ENCODE measurements at regions not wholly inside any gene's neighbourhood (a gene's known extent, or its start where the extent isn't known, plus 50 kb on each side); places are given as distances from the start of the nearest gene placed in this dataset.
"Not testable (repeated sequence)": the region's sequence is repeated elsewhere in the genome, so short reads cannot be mapped to it uniquely, and the experiment has no call there.

- intact Hi-C loops (cut with DNase I; ENCODE audit: low total_unique reads); H3K27ac ChIP-seq; DNase-seq; H3K36me3 ChIP-seq; H3K27me3 ChIP-seq; H3K4me3 ChIP-seq; H3K4me1 ChIP-seq: not testable (repeated sequence)
- WGBS, 5 donors = 77 to 88% (median 83%) methylated on average over 7 to 11 of the region's 11 CpGs
- peaks cover 0 to 18% (median 5%) of the 10 kb centered on the region in 4 donors for H3K9me3 ChIP-seq
These were observed 277.8 kb upstream of the ARHGAP42 start for GRCh38 chr11:100409267-100409666.

DNA sequence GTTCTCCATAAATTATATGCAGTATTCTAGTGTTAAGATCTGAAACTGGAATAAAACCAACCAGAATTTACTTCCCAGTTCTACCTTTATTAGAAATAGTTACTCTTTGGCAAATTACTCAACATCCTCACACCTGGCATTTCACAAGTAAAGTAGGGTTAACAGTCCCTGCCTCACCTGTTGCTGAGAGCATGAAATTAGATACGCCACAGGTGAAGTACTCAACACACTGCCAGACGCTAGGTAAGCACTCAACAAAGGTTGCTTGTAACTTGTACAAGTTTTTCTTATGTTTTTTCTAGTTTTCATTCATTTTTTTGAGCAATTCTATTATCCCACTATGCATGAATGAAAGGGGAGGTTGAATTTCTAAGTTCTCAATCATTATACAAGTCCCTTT is 267.6 kb upstream of the ARHGAP42 start:
- intact Hi-C loops (cut with DNase I; ENCODE audit: low total_unique reads) = no loop called here
- 65 to 77% (median 68%) methylated on average over 2 of the region's 2 CpGs for WGBS, 5 donors
- no peaks in the 10 kb centered on the region for H3K4me1 ChIP-seq
- H3K9me3 ChIP-seq = peaks cover 0 to 28% (median 7%) of the 10 kb centered on the region in 4 donors
- no peaks in the 10 kb centered on the region for H3K36me3 ChIP-seq
- no peak overlapping the region for H3K27ac ChIP-seq
- TF ChIP-seq POLR2AphosphoS5 (IDR thresholded peaks at IDR 0.05) (no peak), CTCF (IDR thresholded peaks at IDR 0.05) (no peak), POLR2A (IDR thresholded peaks at IDR 0.05) (no peak), EP300 (IDR thresholded peaks at IDR 0.05) (no peak)
- no peak for DNase-seq
- H3K4me3 ChIP-seq = no peak overlapping the region
- H3K27me3 ChIP-seq = no peaks in the 10 kb centered on the region

DNA sequence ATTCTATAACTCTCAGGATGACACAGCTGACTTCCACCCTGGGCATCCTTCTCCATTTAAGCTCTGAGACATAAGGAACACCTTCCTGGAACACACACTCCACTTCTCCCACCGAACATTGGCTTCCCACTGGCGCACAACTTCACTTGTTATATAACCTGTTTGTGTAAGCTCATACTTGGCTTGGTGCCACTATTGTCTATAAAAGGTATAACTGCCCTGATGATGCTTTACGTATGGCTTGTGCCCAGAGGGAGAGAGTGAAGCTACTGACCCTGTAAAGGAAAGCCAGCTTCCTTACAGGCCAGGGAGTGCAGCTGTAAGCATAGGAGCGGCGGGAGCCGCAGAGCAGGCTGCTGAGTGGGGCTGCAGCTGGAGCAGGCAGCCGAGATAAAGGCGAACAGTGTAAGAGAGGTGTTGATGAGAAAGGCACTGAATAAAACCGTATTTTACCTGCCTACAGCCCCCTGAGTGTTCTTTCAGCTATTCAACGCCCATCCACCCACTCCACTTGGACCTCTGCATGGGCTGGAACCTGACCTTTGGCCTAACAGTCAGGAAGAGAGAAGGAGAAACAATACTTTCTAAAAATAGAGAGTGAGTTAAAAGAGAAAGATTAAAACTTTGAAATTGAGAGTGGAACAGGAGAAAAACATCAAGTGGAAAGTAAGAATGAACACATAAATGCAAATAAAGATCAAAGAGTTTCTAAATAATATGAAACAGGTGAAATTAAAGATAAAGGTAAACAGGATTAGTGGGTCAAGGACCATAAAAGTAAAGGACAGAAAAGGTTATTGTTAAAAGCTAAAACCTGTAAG is 252.1 kb upstream of the ARHGAP42 start:
- Histone ChIP-seq H3K27me3 (no peaks in the 10 kb centered on the region), H3K36me3 (no peaks in the 10 kb centered on the region), H3K4me1 (peaks cover 0 to 10% (median 0%) of the 10 kb centered on the region in 4 donors), H3K27ac (no peak overlapping the region), H3K4me3 (no peak overlapping the region), H3K9me3 (no peaks in the 10 kb centered on the region)
- whole genome bisulfite sequencing, 5 donors = 59 to 76% (median 64%) methylated on average over 10 of the region's 10 CpGs
- TF ChIP-seq CTCF (IDR thresholded peaks at IDR 0.05) (no peak), EP300 (IDR thresholded peaks at IDR 0.05) (no peak), POLR2A (IDR thresholded peaks at IDR 0.05) (no peak), POLR2AphosphoS5 (IDR thresholded peaks at IDR 0.05) (no peak)
- no peak for DNase-seq
- intact Hi-C loops (cut with DNase I; ENCODE audit: low total_unique reads) = no loop called here

- H3K4me3 ChIP-seq = no peak overlapping the region
- no peaks in the 10 kb centered on the region for H3K27me3 ChIP-seq
- H3K9me3 ChIP-seq = no peaks in the 10 kb centered on the region
- H3K4me1 ChIP-seq = peaks cover 0 to 10% (median 0%) of the 10 kb centered on the region in 4 donors
- H3K27ac ChIP-seq = no peak overlapping the region
- TF ChIP-seq POLR2A (IDR thresholded peaks at IDR 0.05) (no peak), POLR2AphosphoS5 (IDR thresholded peaks at IDR 0.05) (no peak), CTCF (IDR thresholded peaks at IDR 0.05) (no peak), EP300 (IDR thresholded peaks at IDR 0.05) (no peak)
- DNase-seq = no peak
- H3K36me3 ChIP-seq = no peaks in the 10 kb centered on the region
- intact Hi-C loops (cut with DNase I; ENCODE audit: low total_unique reads) = no loop called here
- 28 to 51% (median 34%) methylated on average over 2 of the region's 2 CpGs for WGBS, 5 donors
These were observed 248.7 kb upstream of the ARHGAP42 start for GRCh38 chr11:100438376-100438775.

- Histone ChIP-seq H3K4me3 (no peak overlapping the region), H3K27ac (no peak overlapping the region), H3K9me3 (no peaks in the 10 kb centered on the region), H3K27me3 (no peaks in the 10 kb centered on the region), H3K4me1 (peaks cover 0 to 17% (median 3%) of the 10 kb centered on the region in 4 donors), H3K36me3 (no peaks in the 10 kb centered on the region)
- intact Hi-C loops (cut with DNase I; ENCODE audit: low total_unique reads) = no loop called here
- WGBS, 5 donors = 63 to 89% (median 87%) methylated on average over 1 of the region's 1 CpG
- TF ChIP-seq POLR2AphosphoS5 (IDR thresholded peaks at IDR 0.05) (no peak), CTCF (IDR thresholded peaks at IDR 0.05) (no peak), POLR2A (IDR thresholded peaks at IDR 0.05) (no peak), EP300 (IDR thresholded peaks at IDR 0.05) (no peak)
- no peak for DNase-seq
These were observed 246.0 kb upstream of the ARHGAP42 start for GRCh38 chr11:100441086-100441485.

Data from stomach (tissue), 8 donors.